ENCODE measurements at regions not wholly inside any gene's neighbourhood (a gene's known extent, or its start where the extent isn't known, plus 50 kb on each side); places are given as distances from the start of the nearest gene placed in this dataset.

- Mint-ChIP-seq H3K4me3 (no peak overlapping the region), H3K27ac (no peak overlapping the region), H3K4me1 (no peaks in the 10 kb centered on the region), H3K27me3 (ENCODE audit: low read depth in 2 of 2) (no peaks in the 10 kb centered on the region), H3K9me3 (peaks cover 7 to 16% of the 10 kb centered on the region in 2 donors), H3K36me3 (no peaks in the 10 kb centered on the region)
- Histone ChIP-seq H3K4me1 (ENCODE audit: control insufficient read depth, insufficient read depth, low read length) (no peaks in the 10 kb centered on the region), H3K9me3 (ENCODE audit: control insufficient read depth, insufficient read depth, low read length) (no peaks in the 10 kb centered on the region), H3K27ac (ENCODE audit: low read length) (no peak overlapping the region), H3K27me3 (ENCODE audit: control insufficient read depth, insufficient read depth, low read length) (no peaks in the 10 kb centered on the region), H3K36me3 (ENCODE audit: control insufficient read depth, insufficient read depth, low read length) (no peaks in the 10 kb centered on the region), H3K4me3 (ENCODE audit: low read length) (no peak overlapping the region)
- no peak for ATAC-seq
- no peak for TF ChIP-seq CTCF (IDR thresholded peaks at IDR 0.05)
- WGBS (ENCODE audit: insufficient coverage): 100% methylated on average over 1 of the region's 3 CpGs
- intact Hi-C loops (cut with micrococcal nuclease): no loop called here
- no peak for DNase-seq
These were observed 538.3 kb upstream of the FAT3 start for GRCh38 chr11:91686281-91686680.

GRCh38 chr11:91673705-91674104 lies 550.9 kb upstream of the FAT3 start:
- Mint-ChIP-seq H3K27ac (no peak overlapping the region), H3K27me3 (ENCODE audit: low read depth in 2 of 2) (no peaks in the 10 kb centered on the region), H3K36me3 (peaks cover 9% of the 10 kb centered on the region), H3K9me3 (peaks cover 24 to 36% of the 10 kb centered on the region in 2 donors), H3K4me1 (no peaks in the 10 kb centered on the region), H3K4me3 (no peak overlapping the region)
- no peak for DNase-seq
- Histone ChIP-seq H3K36me3 (ENCODE audit: control insufficient read depth, insufficient read depth, low read length) (no peaks in the 10 kb centered on the region), H3K27ac (ENCODE audit: low read length) (no peak overlapping the region), H3K4me1 (ENCODE audit: control insufficient read depth, insufficient read depth, low read length) (no peaks in the 10 kb centered on the region), H3K27me3 (ENCODE audit: control insufficient read depth, insufficient read depth, low read length) (no peaks in the 10 kb centered on the region), H3K4me3 (ENCODE audit: low read length) (no peak overlapping the region), H3K9me3 (ENCODE audit: control insufficient read depth, insufficient read depth, low read length) (peaks cover 11% of the 10 kb centered on the region)
- no peak for ATAC-seq
- intact Hi-C loops (cut with micrococcal nuclease): no loop called here
- TF ChIP-seq CTCF (IDR thresholded peaks at IDR 0.05): no peak
- 93% methylated on average over 1 of the region's 1 CpG for WGBS (ENCODE audit: insufficient coverage)

- H3K4me3 ChIP-seq (ENCODE audit: low read length): no peak overlapping the region
- intact Hi-C loops (cut with micrococcal nuclease): no loop called here
- no peaks in the 10 kb centered on the region for H3K4me1 ChIP-seq (ENCODE audit: control insufficient read depth, insufficient read depth, low read length)
- peaks cover 1 to 11% of the 10 kb centered on the region in 2 donors for H3K9me3 Mint-ChIP-seq
- H3K27me3 ChIP-seq (ENCODE audit: control insufficient read depth, insufficient read depth, low read length): no peaks in the 10 kb centered on the region
- TF ChIP-seq CTCF (IDR thresholded peaks at IDR 0.05): no peak
- H3K4me3 Mint-ChIP-seq: no peak overlapping the region
- H3K27me3 Mint-ChIP-seq (ENCODE audit: low read depth in 2 of 2): no peaks in the 10 kb centered on the region
- WGBS (ENCODE audit: insufficient coverage): 84% methylated on average over 3 of the region's 3 CpGs
- no peak for ATAC-seq
- H3K36me3 Mint-ChIP-seq: no peaks in the 10 kb centered on the region
- DNase-seq: no peak
- H3K36me3 ChIP-seq (ENCODE audit: control insufficient read depth, insufficient read depth, low read length): no peaks in the 10 kb centered on the region
- H3K9me3 ChIP-seq (ENCODE audit: control insufficient read depth, insufficient read depth, low read length): peaks cover 15% of the 10 kb centered on the region
- H3K27ac ChIP-seq (ENCODE audit: low read length): no peak overlapping the region
- H3K4me1 Mint-ChIP-seq: no peaks in the 10 kb centered on the region
- H3K27ac Mint-ChIP-seq: no peak overlapping the region
These were observed 560.1 kb upstream of the FAT3 start for GRCh38 chr11:91664521-91664920.

- H3K27me3 ChIP-seq (ENCODE audit: control insufficient read depth, insufficient read depth, low read length): no peaks in the 10 kb centered on the region
- no peak overlapping the region for H3K4me3 Mint-ChIP-seq
- intact Hi-C loops (cut with micrococcal nuclease): no loop called here
These were observed 564.6 kb upstream of the FAT3 start for GRCh38 chr11:91660036-91660435.

More at GRCh38 chr11:91660036-91660435, 564.6 kb upstream of the FAT3 start:
- Histone ChIP-seq H3K4me3 (ENCODE audit: low read length) (no peak overlapping the region), H3K36me3 (ENCODE audit: control insufficient read depth, insufficient read depth, low read length) (no peaks in the 10 kb centered on the region), H3K4me1 (ENCODE audit: control insufficient read depth, insufficient read depth, low read length) (no peaks in the 10 kb centered on the region), H3K9me3 (ENCODE audit: control insufficient read depth, insufficient read depth, low read length) (no peaks in the 10 kb centered on the region), H3K27ac (ENCODE audit: low read length) (no peak overlapping the region)
- WGBS (ENCODE audit: insufficient coverage): 38% methylated on average over 1 of the region's 1 CpG
- ATAC-seq (no peak), DNase-seq (no peak)
- H3K27me3 Mint-ChIP-seq (ENCODE audit: low read depth in 2 of 2): no peaks in the 10 kb centered on the region
- TF ChIP-seq CTCF (IDR thresholded peaks at IDR 0.05): no peak
- no peak overlapping the region for H3K27ac Mint-ChIP-seq
- H3K9me3 Mint-ChIP-seq: peaks cover 8 to 12% of the 10 kb centered on the region in 2 donors
- H3K4me1 Mint-ChIP-seq: no peaks in the 10 kb centered on the region
- peaks cover 5% of the 10 kb centered on the region for H3K36me3 Mint-ChIP-seq

All from natural killer cell (primary cell).